Fibroblast of lung (primary cell): ENCODE measurements at regions not wholly inside any gene's neighbourhood (a gene's known extent, or its start where the extent isn't known, plus 50 kb on each side); places are given as distances from the start of the nearest gene placed in this dataset.

Source experiments
- EZH2 ChIP-seq: IDR thresholded peaks from 2 replicates; pipeline ENCODE4 v1.5.1; 2012; ENCODE audit warnings: low read length, control low read depth, mild to moderate bottlenecking; ENCODE audit errors: missing control alignments
- TF ChIP-seq, protein P1 (sequence below), 2 donors: IDR thresholded peaks in 1 of 2; conservative IDR thresholded peaks in 1 of 2; 1 replicate in 1 of 2; 2 replicates in 1 of 2; pipeline ENCODE4 v1.5.1; 2011 to 2012; ENCODE audit warnings: low read length in 2 of 2, control low read depth in 1 of 2, inconsistent platforms in 1 of 2, low read depth in 1 of 2, mild to moderate bottlenecking in 1 of 2

DNA sequence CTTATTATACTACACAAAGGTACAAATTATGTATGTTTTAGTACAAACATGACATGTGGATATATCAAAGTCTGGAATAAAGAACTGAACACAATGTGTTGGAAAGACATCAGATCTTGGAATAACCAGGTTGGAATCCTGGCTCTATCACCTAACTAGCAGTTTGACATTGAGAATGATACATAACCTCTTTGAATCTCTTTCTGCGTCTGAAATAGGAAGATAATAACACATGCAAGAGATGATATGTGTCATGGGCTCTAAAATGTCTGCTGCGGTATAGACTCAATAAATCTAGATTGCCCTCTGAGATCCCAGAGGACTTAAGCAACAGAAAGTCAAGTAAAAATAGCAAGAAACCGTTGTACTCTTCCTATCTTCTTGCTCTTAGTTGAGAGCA, 66.8 kb upstream of the CCN2 start:
- TF ChIP-seq, protein P1, sequence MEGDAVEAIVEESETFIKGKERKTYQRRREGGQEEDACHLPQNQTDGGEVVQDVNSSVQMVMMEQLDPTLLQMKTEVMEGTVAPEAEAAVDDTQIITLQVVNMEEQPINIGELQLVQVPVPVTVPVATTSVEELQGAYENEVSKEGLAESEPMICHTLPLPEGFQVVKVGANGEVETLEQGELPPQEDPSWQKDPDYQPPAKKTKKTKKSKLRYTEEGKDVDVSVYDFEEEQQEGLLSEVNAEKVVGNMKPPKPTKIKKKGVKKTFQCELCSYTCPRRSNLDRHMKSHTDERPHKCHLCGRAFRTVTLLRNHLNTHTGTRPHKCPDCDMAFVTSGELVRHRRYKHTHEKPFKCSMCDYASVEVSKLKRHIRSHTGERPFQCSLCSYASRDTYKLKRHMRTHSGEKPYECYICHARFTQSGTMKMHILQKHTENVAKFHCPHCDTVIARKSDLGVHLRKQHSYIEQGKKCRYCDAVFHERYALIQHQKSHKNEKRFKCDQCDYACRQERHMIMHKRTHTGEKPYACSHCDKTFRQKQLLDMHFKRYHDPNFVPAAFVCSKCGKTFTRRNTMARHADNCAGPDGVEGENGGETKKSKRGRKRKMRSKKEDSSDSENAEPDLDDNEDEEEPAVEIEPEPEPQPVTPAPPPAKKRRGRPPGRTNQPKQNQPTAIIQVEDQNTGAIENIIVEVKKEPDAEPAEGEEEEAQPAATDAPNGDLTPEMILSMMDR (conservative IDR thresholded peaks at IDR 0.05 in 1 of 2, IDR thresholded peaks at IDR 0.05 in 1 of 2; ENCODE audit: low read depth in 1 of 2, low read length in 2 of 2) = no peak
- no peak for TF ChIP-seq EZH2
